ENCODE measurements at regions not wholly inside any gene's neighbourhood (a gene's known extent, or its start where the extent isn't known, plus 50 kb on each side); places are given as distances from the start of the nearest gene placed in this dataset.

- Histone ChIP-seq H3K4me3 (replicated peaks; ENCODE audit: low read depth, low read length) (no peak overlapping the region), H3K27me3 (replicated peaks; ENCODE audit: control insufficient read depth, insufficient read depth, low read length) (no peaks in the 10 kb centered on the region; the same call in 1 of the 2 replicates), H3K36me3 (ENCODE audit: control insufficient read depth, insufficient read depth, low read length) (no peaks in the 10 kb centered on the region)
- DNase-seq (ENCODE audit: extremely low read depth, insufficient read length): peak; percentile 1
- TF ChIP-seq, protein P1, sequence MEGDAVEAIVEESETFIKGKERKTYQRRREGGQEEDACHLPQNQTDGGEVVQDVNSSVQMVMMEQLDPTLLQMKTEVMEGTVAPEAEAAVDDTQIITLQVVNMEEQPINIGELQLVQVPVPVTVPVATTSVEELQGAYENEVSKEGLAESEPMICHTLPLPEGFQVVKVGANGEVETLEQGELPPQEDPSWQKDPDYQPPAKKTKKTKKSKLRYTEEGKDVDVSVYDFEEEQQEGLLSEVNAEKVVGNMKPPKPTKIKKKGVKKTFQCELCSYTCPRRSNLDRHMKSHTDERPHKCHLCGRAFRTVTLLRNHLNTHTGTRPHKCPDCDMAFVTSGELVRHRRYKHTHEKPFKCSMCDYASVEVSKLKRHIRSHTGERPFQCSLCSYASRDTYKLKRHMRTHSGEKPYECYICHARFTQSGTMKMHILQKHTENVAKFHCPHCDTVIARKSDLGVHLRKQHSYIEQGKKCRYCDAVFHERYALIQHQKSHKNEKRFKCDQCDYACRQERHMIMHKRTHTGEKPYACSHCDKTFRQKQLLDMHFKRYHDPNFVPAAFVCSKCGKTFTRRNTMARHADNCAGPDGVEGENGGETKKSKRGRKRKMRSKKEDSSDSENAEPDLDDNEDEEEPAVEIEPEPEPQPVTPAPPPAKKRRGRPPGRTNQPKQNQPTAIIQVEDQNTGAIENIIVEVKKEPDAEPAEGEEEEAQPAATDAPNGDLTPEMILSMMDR (IDR thresholded peaks at IDR 0.05; ENCODE audit: insufficient read depth, low read length, poor library complexity, severe bottlenecking): peak; percentile 87
Observed at GRCh38 chr3:135895106-135895733, 70.3 kb upstream of the PPP2R3A start.

GRCh38 chr3:135895734-135896121 is 69.8 kb upstream of the PPP2R3A start:
- DNase-seq (ENCODE audit: extremely low read depth, insufficient read length): no peak
- H3K27me3 ChIP-seq (replicated peaks; ENCODE audit: control insufficient read depth, insufficient read depth, low read length): no peaks in the 10 kb centered on the region; the same call in 1 of the 2 replicates
- H3K36me3 ChIP-seq (ENCODE audit: control insufficient read depth, insufficient read depth, low read length): no peaks in the 10 kb centered on the region
- TF ChIP-seq, protein P1 (IDR thresholded peaks at IDR 0.05; ENCODE audit: insufficient read depth, low read length, poor library complexity, severe bottlenecking): no peak
- H3K4me3 ChIP-seq (replicated peaks; ENCODE audit: low read depth, low read length): no peak overlapping the region

GRCh38 chr3:135896613-135897012 is 68.9 kb upstream of the PPP2R3A start:
- Histone ChIP-seq H3K4me3 (replicated peaks; ENCODE audit: low read depth, low read length) (no peak overlapping the region), H3K27me3 (replicated peaks; ENCODE audit: control insufficient read depth, insufficient read depth, low read length) (no peaks in the 10 kb centered on the region), H3K36me3 (ENCODE audit: control insufficient read depth, insufficient read depth, low read length) (no peaks in the 10 kb centered on the region)
- no peak for DNase-seq (ENCODE audit: extremely low read depth, insufficient read length)
- TF ChIP-seq, protein P1 (IDR thresholded peaks at IDR 0.05; ENCODE audit: insufficient read depth, low read length, poor library complexity, severe bottlenecking): no peak

GRCh38 chr3:135897715-135898114 is 67.8 kb upstream of the PPP2R3A start:
- no peaks in the 10 kb centered on the region for H3K27me3 ChIP-seq (replicated peaks; ENCODE audit: control insufficient read depth, insufficient read depth, low read length)

DNA sequence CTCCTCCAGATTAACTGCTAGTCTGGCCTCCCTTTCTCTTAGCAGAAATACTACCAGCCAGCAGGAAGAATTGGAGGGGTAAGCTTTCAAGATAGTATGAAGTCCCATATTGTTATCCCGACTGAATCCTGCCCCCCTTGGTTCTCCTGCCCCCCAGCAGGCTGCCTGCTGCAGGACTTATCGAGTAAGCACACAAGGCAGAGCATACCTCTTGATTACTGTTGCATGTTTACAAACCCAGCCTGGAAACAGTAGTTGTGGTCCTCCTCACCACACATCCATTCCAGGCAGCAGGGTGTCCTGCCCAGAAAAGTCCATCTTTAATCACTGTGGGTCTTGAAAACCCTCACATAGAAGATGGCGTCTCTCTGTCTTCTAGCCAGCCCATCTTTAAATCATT is 66.8 kb upstream of the PPP2R3A start:
- no peak overlapping the region for H3K4me3 ChIP-seq (replicated peaks; ENCODE audit: low read depth, low read length)
- TF ChIP-seq, protein P1 (IDR thresholded peaks at IDR 0.05; ENCODE audit: insufficient read depth, low read length, poor library complexity, severe bottlenecking): no peak
- H3K36me3 ChIP-seq (ENCODE audit: control insufficient read depth, insufficient read depth, low read length): no peaks in the 10 kb centered on the region
- peaks cover 1% of the 10 kb centered on the region; the same call in 1 of the 2 replicates for H3K27me3 ChIP-seq (replicated peaks; ENCODE audit: control insufficient read depth, insufficient read depth, low read length)
- DNase-seq (ENCODE audit: extremely low read depth, insufficient read length): no peak

More at GRCh38 chr3:135897715-135898114, 67.8 kb upstream of the PPP2R3A start:
- TF ChIP-seq, protein P1 (IDR thresholded peaks at IDR 0.05; ENCODE audit: insufficient read depth, low read length, poor library complexity, severe bottlenecking): no peak
- H3K36me3 ChIP-seq (ENCODE audit: control insufficient read depth, insufficient read depth, low read length): no peaks in the 10 kb centered on the region
- no peak overlapping the region for H3K4me3 ChIP-seq (replicated peaks; ENCODE audit: low read depth, low read length)
- DNase-seq (ENCODE audit: extremely low read depth, insufficient read length): no peak

Measured in GM06990 (cell line).